HUES6 (cell line): ENCODE measurements at regions not wholly inside any gene's neighbourhood (a gene's known extent, or its start where the extent isn't known, plus 50 kb on each side); places are given as distances from the start of the nearest gene placed in this dataset.

Source experiments
- H3K27ac ChIP-seq: 2 replicates; pipeline ENCODE4 v1.7.0; 2013; ENCODE audit warnings: low read depth, mild to moderate bottlenecking, low read length, inconsistent platforms
- H3K27me3 ChIP-seq: 2 replicates; pipeline ENCODE4 v1.6.1; 2013; ENCODE audit warnings: low read length; ENCODE audit not compliant: control insufficient read depth, insufficient read depth
- H3K36me3 ChIP-seq: 2 replicates; pipeline ENCODE4 v1.6.1; 2013; ENCODE audit warnings: low read length; ENCODE audit not compliant: control insufficient read depth, insufficient read depth
- H3K4me1 ChIP-seq: 2 replicates; pipeline ENCODE4 v1.6.1; 2013; ENCODE audit warnings: low read length; ENCODE audit not compliant: control insufficient read depth, insufficient read depth
- H3K4me3 ChIP-seq: 2 replicates; pipeline ENCODE4 v1.5.1; 2013; ENCODE audit warnings: low read depth, low read length
- H3K9ac ChIP-seq: one replicate; pipeline ENCODE4 v1.6.1; 2013; ENCODE audit warnings: mild to moderate bottlenecking, low read length
- H3K9me3 ChIP-seq: 2 replicates; pipeline ENCODE4 v1.6.1; 2013; ENCODE audit warnings: low read depth, low read length; ENCODE audit not compliant: control insufficient read depth, insufficient read depth

- no peaks in the 10 kb centered on the region for H3K9me3 ChIP-seq
- H3K36me3 ChIP-seq = no peaks in the 10 kb centered on the region
- H3K27me3 ChIP-seq = no peaks in the 10 kb centered on the region
- no peak overlapping the region for H3K9ac ChIP-seq
- H3K27ac ChIP-seq = no peak overlapping the region
- H3K4me3 ChIP-seq = no peak overlapping the region
- no peaks in the 10 kb centered on the region for H3K4me1 ChIP-seq
Measured at GRCh38 chr2:140013545-140014203, 1233.5 kb upstream of the NXPH2 start.

- no peaks in the 10 kb centered on the region for H3K9me3 ChIP-seq
- H3K4me1 ChIP-seq = no peaks in the 10 kb centered on the region
- no peaks in the 10 kb centered on the region for H3K27me3 ChIP-seq
- H3K4me3 ChIP-seq = no peak overlapping the region
- no peak overlapping the region for H3K9ac ChIP-seq
- H3K27ac ChIP-seq = no peak overlapping the region
- no peaks in the 10 kb centered on the region for H3K36me3 ChIP-seq
Measured at GRCh38 chr2:140011287-140011686, 1231.1 kb upstream of the NXPH2 start.

- H3K4me3 ChIP-seq = no peak overlapping the region
- H3K36me3 ChIP-seq = no peaks in the 10 kb centered on the region
- no peaks in the 10 kb centered on the region for H3K27me3 ChIP-seq
- H3K27ac ChIP-seq = no peak overlapping the region
- H3K9me3 ChIP-seq = no peaks in the 10 kb centered on the region
- H3K9ac ChIP-seq = no peak overlapping the region
- H3K4me1 ChIP-seq = no peaks in the 10 kb centered on the region
Measured at GRCh38 chr2:140002110-140002509, 1221.9 kb upstream of the NXPH2 start.

GRCh38 chr2:139992711-139993345 lies 1212.6 kb upstream of the NXPH2 start:
- Histone ChIP-seq H3K27ac (no peak overlapping the region), H3K4me1 (peaks cover 5% of the 10 kb centered on the region; the same call in 1 of the 2 replicates), H3K36me3 (no peaks in the 10 kb centered on the region), H3K9me3 (no peaks in the 10 kb centered on the region), H3K27me3 (no peaks in the 10 kb centered on the region), H3K9ac (no peak overlapping the region), H3K4me3 (no peak overlapping the region)

GRCh38 chr2:139992078-139992477 lies 1211.9 kb upstream of the NXPH2 start:
- no peak overlapping the region for H3K27ac ChIP-seq
- H3K4me1 ChIP-seq = peaks cover 8% of the 10 kb centered on the region; the same call in 1 of the 2 replicates
- H3K9me3 ChIP-seq = no peaks in the 10 kb centered on the region
- no peaks in the 10 kb centered on the region for H3K27me3 ChIP-seq
- H3K9ac ChIP-seq = no peak overlapping the region
- H3K4me3 ChIP-seq = no peak overlapping the region
- H3K36me3 ChIP-seq = no peaks in the 10 kb centered on the region

GRCh38 chr2:139990646-139991335 lies 1210.6 kb upstream of the NXPH2 start:
- Histone ChIP-seq H3K36me3 (no peaks in the 10 kb centered on the region), H3K4me3 (no peak overlapping the region), H3K9me3 (no peaks in the 10 kb centered on the region), H3K27ac (no peak overlapping the region), H3K9ac (no peak overlapping the region), H3K27me3 (no peaks in the 10 kb centered on the region), H3K4me1 (peaks cover 8% of the 10 kb centered on the region; the same call in 1 of the 2 replicates)

- no peak overlapping the region for H3K9ac ChIP-seq
- no peaks in the 10 kb centered on the region for H3K36me3 ChIP-seq
- no peaks in the 10 kb centered on the region for H3K27me3 ChIP-seq
- no peaks in the 10 kb centered on the region for H3K9me3 ChIP-seq
- no peak overlapping the region for H3K27ac ChIP-seq
- no peak overlapping the region for H3K4me3 ChIP-seq
- peaks cover 5% of the 10 kb centered on the region; the same call in 1 of the 2 replicates for H3K4me1 ChIP-seq
Measured at GRCh38 chr2:139969323-139969722, 1189.1 kb upstream of the NXPH2 start.

- Histone ChIP-seq H3K4me3 (no peak overlapping the region), H3K9ac (no peak overlapping the region), H3K9me3 (no peaks in the 10 kb centered on the region), H3K4me1 (peaks cover 5% of the 10 kb centered on the region; the same call in 1 of the 2 replicates), H3K27me3 (no peaks in the 10 kb centered on the region), H3K36me3 (no peaks in the 10 kb centered on the region), H3K27ac (no peak overlapping the region)
Measured at GRCh38 chr2:139968588-139968987, 1188.4 kb upstream of the NXPH2 start.

- Histone ChIP-seq H3K27me3 (no peaks in the 10 kb centered on the region), H3K27ac (no peak overlapping the region), H3K4me1 (peaks cover 5% of the 10 kb centered on the region; the same call in 1 of the 2 replicates), H3K9ac (no peak overlapping the region), H3K9me3 (no peaks in the 10 kb centered on the region), H3K36me3 (no peaks in the 10 kb centered on the region), H3K4me3 (no peak overlapping the region)
Measured at GRCh38 chr2:139967665-139968064, 1187.5 kb upstream of the NXPH2 start.

GRCh38 chr2:139964721-139965440 lies 1184.7 kb upstream of the NXPH2 start:
- H3K4me3 ChIP-seq = no peak overlapping the region
- H3K4me1 ChIP-seq = peaks cover 5% of the 10 kb centered on the region; the same call in 1 of the 2 replicates
- H3K9me3 ChIP-seq = no peaks in the 10 kb centered on the region
- no peak overlapping the region for H3K27ac ChIP-seq
- no peaks in the 10 kb centered on the region for H3K36me3 ChIP-seq
- no peaks in the 10 kb centered on the region for H3K27me3 ChIP-seq
- no peak overlapping the region for H3K9ac ChIP-seq
